ENCODE measurements at regions not wholly inside any gene's neighbourhood (a gene's known extent, or its start where the extent isn't known, plus 50 kb on each side); places are given as distances from the start of the nearest gene placed in this dataset.
A peak's percentile ranks its signal among the peaks of the same experiment; 100 is the strongest.

DNA sequence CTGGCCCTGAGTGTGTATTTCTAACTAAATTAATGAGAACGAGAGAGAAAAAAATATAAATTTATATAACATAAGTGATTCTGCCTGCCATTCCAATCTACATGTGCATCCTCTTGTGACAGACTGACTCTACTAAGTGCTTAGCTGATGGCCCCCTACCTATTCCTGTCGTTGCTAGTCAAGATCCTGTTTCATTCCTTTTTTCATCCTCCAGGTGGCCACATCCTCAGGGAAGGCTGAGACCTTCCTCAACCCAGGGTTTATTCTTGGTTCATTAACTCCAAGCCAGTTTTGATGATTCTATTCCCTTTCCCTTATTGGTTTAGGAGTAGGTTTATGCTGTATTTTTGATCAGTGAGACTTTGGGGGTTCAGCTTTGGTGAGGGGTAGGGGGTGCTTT, 201.3 kb downstream of the C9orf152 start:
- H3K4me2 ChIP-seq (ENCODE audit: low read length) = no peak overlapping the region
- ATAC-seq = no peak
- H3K27ac ChIP-seq (ENCODE audit: low read length) = no peak overlapping the region

DNA sequence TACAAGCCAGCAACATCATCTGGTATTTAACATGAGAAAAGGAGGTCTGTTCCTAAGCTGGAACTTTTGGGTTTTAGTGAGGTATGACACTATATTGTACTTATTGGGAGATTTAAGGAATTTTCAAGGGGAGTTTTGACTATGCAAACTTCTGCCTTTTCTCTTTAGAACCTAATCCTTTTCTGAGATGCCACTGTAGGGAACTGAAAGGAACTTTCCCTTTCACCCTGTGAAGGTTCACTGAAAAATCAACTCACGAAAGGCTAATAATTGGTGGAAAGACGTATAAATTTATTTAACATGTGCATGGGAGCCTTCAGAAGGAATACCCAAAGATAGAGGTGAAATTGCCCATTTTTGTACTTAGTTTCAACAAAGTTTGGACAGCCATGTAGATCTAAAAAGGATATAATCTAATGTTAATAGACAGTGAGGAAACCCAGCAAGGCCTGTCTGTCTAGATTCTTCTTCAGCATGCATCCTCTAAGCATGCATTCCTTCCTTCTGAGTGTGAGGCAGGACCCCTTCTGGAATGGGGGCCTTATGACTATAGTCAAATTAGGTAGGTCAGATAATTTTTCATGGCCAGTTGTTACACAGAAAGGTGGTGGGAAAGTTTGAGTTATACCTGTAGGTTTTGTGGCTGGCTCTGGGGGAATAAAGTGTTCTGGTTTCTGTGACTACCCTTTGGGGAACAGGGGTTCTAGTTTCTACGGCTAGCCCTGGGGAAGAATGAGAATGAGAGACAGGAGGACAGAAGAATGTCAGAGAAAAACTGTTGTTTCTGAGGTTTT, 200.3 kb downstream of the C9orf152 start:
- Histone ChIP-seq H3K9me3 (ENCODE audit: low read length) (no peaks in the 10 kb centered on the region), H4K20me1 (ENCODE audit: low read length) (no peaks in the 10 kb centered on the region), H3K79me2 (ENCODE audit: low read length) (no peaks in the 10 kb centered on the region), H2AFZ (ENCODE audit: low read length) (no peak overlapping the region), H3K4me1 (ENCODE audit: insufficient read depth, low read length) (peaks cover 4% of the 10 kb centered on the region; the same call in 1 of the 2 replicates), H3K9me2 (replicated peaks; ENCODE audit: low read length) (no peaks in the 10 kb centered on the region), H3K27me3 (ENCODE audit: low read length) (no peaks in the 10 kb centered on the region), H3K9ac (ENCODE audit: low read length) (no peak overlapping the region), H3K36me3 (ENCODE audit: low read depth, low read length) (no peaks in the 10 kb centered on the region), H3K4me3 (ENCODE audit: low read length) (no peak overlapping the region), H3F3A (ENCODE audit: low read length, unreplicated experiment) (no peaks in the 10 kb centered on the region), H3K27ac (ENCODE audit: low read length) (no peak overlapping the region), H3K4me2 (ENCODE audit: low read length) (no peak overlapping the region)
- no TSS peak for BruUV-seq (replicated peaks)
- TF ChIP-seq, protein P1, sequence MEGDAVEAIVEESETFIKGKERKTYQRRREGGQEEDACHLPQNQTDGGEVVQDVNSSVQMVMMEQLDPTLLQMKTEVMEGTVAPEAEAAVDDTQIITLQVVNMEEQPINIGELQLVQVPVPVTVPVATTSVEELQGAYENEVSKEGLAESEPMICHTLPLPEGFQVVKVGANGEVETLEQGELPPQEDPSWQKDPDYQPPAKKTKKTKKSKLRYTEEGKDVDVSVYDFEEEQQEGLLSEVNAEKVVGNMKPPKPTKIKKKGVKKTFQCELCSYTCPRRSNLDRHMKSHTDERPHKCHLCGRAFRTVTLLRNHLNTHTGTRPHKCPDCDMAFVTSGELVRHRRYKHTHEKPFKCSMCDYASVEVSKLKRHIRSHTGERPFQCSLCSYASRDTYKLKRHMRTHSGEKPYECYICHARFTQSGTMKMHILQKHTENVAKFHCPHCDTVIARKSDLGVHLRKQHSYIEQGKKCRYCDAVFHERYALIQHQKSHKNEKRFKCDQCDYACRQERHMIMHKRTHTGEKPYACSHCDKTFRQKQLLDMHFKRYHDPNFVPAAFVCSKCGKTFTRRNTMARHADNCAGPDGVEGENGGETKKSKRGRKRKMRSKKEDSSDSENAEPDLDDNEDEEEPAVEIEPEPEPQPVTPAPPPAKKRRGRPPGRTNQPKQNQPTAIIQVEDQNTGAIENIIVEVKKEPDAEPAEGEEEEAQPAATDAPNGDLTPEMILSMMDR (conservative IDR thresholded peaks at IDR 0.05; ENCODE audit: low read depth, low read length) = no peak
- TF ChIP-seq EZH2phosphoT487 (IDR thresholded peaks at IDR 0.05; ENCODE audit: borderline replicate concordance, low read length) (no peak), EZH2 (IDR thresholded peaks at IDR 0.05; ENCODE audit: low read length, unreplicated experiment) (no peak)
- CTCF ChIA-PET = no interaction called here
- peak; percentile 20 for DNase-seq
- no peak for ATAC-seq
- POLR2A ChIA-PET (ENCODE audit: unreplicated experiment) = no interaction called here
- intact Hi-C loops (cut with micrococcal nuclease) = no loop called here

More for the DNA sequence above, 201.3 kb downstream of the C9orf152 start:
- H3K4me1 ChIP-seq (ENCODE audit: insufficient read depth, low read length) = peaks cover 4% of the 10 kb centered on the region; the same call in 1 of the 2 replicates
- ChIA-PET CTCF (no interaction called here), POLR2A (ENCODE audit: unreplicated experiment) (no interaction called here)
- H3F3A ChIP-seq (ENCODE audit: low read length, unreplicated experiment) = no peaks in the 10 kb centered on the region
- no peak overlapping the region for H2AFZ ChIP-seq (ENCODE audit: low read length)
- no peaks in the 10 kb centered on the region for H4K20me1 ChIP-seq (ENCODE audit: low read length)
- H3K9me2 ChIP-seq (replicated peaks; ENCODE audit: low read length) = no peaks in the 10 kb centered on the region
- no peak for DNase-seq
- H3K4me3 ChIP-seq (ENCODE audit: low read length) = no peak overlapping the region
- TF ChIP-seq, protein P1 (conservative IDR thresholded peaks at IDR 0.05; ENCODE audit: low read depth, low read length) = no peak; the same call in 1 of the 2 replicates
- TF ChIP-seq EZH2phosphoT487 (IDR thresholded peaks at IDR 0.05; ENCODE audit: borderline replicate concordance, low read length) = no peak
- no peak for TF ChIP-seq EZH2 (IDR thresholded peaks at IDR 0.05; ENCODE audit: low read length, unreplicated experiment)
- no TSS peak for BruUV-seq (replicated peaks)
- H3K9ac ChIP-seq (ENCODE audit: low read length) = no peak overlapping the region
- H3K27me3 ChIP-seq (ENCODE audit: low read length) = no peaks in the 10 kb centered on the region
- H3K9me3 ChIP-seq (ENCODE audit: low read length) = no peaks in the 10 kb centered on the region
- no peaks in the 10 kb centered on the region for H3K79me2 ChIP-seq (ENCODE audit: low read length)
- no peaks in the 10 kb centered on the region for H3K36me3 ChIP-seq (ENCODE audit: low read depth, low read length)
- intact Hi-C loops (cut with micrococcal nuclease) = no loop called here

DNA sequence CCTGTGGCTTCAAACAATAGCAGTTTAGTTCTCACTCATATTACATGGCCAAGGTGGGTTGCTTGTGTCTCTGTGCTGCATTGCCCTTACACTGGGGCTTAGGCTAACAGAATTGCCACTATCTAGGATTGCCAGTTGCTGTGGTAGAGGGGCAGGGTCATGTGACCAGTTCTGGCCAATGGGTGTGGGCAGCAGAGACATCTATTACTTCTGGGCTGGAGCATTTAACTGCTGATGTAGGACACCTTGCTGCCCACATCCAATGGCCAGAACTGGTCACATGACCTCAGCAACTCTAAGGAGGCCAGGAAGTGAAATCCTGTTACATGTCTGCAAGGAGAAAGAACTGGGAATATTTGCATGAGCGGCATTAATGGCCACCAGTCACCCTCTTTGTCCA, 199.3 kb downstream of the C9orf152 start:
- Histone ChIP-seq H3K9ac (ENCODE audit: low read length) (no peak overlapping the region), H3K9me3 (ENCODE audit: low read length) (no peaks in the 10 kb centered on the region), H3F3A (ENCODE audit: low read length, unreplicated experiment) (no peaks in the 10 kb centered on the region), H3K4me2 (ENCODE audit: low read length) (no peak overlapping the region), H3K36me3 (ENCODE audit: low read depth, low read length) (no peaks in the 10 kb centered on the region), H3K27me3 (ENCODE audit: low read length) (no peaks in the 10 kb centered on the region), H3K4me3 (ENCODE audit: low read length) (no peak overlapping the region), H4K20me1 (ENCODE audit: low read length) (no peaks in the 10 kb centered on the region), H3K4me1 (ENCODE audit: insufficient read depth, low read length) (peaks cover 4% of the 10 kb centered on the region; the same call in 1 of the 2 replicates), H3K79me2 (ENCODE audit: low read length) (no peaks in the 10 kb centered on the region), H3K9me2 (replicated peaks; ENCODE audit: low read length) (no peaks in the 10 kb centered on the region), H3K27ac (ENCODE audit: low read length) (no peak overlapping the region), H2AFZ (ENCODE audit: low read length) (no peak overlapping the region)
- BruUV-seq (replicated peaks) = no TSS peak
- POLR2A ChIA-PET (ENCODE audit: unreplicated experiment) = no interaction called here
- DNase-seq (no peak), ATAC-seq (no peak)
- intact Hi-C loops (cut with micrococcal nuclease) = no loop called here
- CTCF ChIA-PET = no interaction called here
- TF ChIP-seq EZH2phosphoT487 (IDR thresholded peaks at IDR 0.05; ENCODE audit: borderline replicate concordance, low read length) = no peak
- TF ChIP-seq, protein P1 (conservative IDR thresholded peaks at IDR 0.05; ENCODE audit: low read depth, low read length) = no peak

Measured in PC-3 (cell line).